GM19324 (cell line): ENCODE measurements at regions not wholly inside any gene's neighbourhood (a gene's known extent, or its start where the extent isn't known, plus 50 kb on each side); places are given as distances from the start of the nearest gene placed in this dataset.
"Not testable (repeated sequence)": the region's sequence is repeated elsewhere in the genome, so short reads cannot be mapped to it uniquely, and the experiment has no call there.

Experiments used
- ATAC-seq: cut with Tn5 transposase; IDR thresholded peaks from one replicate; pipeline ENCODE4 v1.9.1; 2021; ENCODE audit warnings: mild to moderate bottlenecking, moderate library complexity; ENCODE audit not compliant: unreplicated experiment, low FRiP score

DNA sequence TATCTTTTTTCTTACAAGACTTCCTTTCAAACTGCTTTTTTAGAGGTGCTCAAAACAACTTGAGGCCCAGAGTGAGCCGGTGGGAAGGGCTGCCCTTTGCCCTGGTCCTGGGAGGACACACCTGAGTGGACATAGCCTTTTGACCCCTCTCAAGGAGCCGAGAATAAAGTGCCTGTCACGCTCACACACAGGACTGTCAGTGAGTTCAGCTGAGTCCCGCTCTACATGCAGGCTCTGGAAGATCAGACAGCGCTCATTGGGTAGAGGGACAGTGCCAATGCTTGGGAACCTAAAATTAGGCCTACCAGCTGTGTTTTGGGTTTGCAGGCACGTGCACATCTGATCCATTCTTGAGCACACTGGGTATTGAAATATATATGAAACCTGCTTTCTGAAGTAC lies 387.8 kb downstream of the CD83 start:
- ATAC-seq: no peak

DNA sequence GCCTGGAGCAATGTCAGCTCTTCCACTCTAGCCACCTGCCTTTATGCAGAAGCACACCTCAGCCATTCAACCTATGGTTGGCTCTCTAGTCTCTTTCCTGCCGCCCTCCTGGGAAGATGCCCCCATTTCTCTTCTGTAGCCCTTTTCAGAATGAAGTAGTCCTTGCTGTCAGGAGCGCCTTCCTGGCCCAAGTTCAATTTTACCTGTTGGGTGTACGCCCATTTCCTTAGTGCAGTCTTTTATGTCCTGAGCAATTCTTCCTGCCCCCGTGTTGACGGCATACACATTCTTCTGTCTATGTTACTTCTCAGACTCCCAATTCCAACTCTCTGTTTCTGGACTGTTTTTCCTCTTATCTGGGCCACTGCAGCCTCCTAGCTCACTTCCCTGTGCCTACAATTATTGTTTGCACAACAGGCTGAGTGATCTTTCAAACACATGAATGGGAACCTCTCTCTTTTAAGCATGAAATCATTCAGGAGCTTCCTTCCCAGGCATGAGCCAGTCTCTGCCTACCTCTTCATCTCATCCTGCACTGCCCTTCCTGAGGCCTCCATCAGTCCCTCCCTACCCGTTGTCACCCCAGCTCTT lies 389.2 kb downstream of the CD83 start:
- ATAC-seq: no peak

DNA sequence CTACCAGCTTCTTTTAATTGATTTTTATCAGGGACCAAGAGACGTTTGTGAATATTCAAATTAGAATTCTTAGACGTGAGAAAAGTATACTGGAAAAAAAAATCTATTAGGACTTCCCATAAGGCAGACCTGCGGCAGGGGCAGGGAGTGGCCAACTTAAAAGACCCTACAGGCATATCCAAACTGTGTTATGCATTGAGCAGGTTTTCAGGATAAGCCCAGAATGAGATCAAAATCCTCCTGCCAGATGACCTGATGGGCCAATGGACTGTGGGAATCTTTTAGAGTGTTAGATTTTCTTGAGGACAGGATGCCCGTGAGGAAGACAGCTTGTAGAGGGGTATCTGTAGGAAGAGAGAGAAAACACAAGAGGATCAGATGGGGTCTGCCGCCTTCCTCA lies 391.5 kb downstream of the CD83 start:
- ATAC-seq: no peak

DNA sequence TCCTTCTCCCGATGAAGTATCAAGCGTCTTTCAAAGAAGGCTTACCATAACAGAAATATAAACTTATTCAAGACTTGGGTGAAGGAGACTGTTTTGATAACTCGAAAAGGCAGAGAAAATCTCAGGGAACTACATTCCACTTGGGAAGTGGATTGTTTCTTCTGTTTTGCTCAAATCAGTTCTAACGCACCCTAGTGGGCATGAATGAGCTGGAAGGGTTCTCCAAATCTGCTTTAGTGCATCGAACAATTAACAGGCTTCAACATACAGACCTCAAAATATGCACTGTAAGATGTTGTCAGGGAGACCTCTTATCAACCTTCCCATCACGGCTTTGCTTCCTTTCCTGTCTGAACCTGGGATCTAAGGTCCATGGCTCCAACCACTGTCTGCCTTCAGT lies 392.5 kb downstream of the CD83 start:
- ATAC-seq: no peak

DNA sequence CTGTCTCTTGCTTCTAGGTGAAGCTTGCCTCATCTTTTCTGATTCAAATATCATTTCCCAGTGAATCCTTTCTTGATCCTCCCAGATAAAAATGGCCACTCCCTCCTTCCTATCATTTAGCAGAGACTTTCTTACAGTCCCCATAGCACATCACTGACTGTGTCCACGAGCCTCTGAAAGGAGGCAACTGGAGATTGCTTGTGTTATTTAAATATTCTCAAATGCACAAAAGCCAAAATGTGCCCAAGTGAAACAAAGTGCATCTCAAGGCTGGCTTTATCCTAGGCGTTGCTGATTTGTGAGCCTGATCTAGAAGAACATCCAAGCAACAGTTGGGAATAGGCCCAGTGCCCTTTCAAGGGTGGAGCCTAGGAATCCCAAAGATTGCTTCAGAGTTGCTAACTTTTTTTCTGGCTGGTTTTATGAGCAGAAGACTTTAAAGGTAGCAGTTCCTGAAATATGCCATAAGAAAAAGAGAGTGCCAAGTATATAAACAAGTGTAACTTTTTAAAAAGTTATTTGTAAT lies 393.6 kb downstream of the CD83 start:
- no peak for ATAC-seq

DNA sequence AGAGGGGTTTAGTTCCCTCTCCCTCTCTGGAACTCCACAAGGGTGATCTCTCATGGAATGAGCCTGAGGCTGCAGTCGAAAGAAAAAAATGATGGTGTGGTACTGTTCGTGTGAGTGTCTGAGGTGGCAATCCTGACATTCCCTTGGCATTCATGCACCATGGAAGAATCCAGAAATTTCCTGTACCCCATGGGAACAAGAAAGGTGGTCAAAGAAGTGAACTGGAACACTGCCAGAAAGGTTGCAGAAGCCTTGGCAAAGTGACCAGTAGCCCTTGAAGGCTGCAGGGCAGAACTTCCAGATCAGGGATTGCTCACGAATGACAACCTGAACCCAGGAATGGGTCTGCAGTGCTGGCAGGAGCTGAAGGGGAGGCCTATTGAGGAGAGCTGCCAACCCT lies 394.7 kb downstream of the CD83 start:
- no peak for ATAC-seq

DNA sequence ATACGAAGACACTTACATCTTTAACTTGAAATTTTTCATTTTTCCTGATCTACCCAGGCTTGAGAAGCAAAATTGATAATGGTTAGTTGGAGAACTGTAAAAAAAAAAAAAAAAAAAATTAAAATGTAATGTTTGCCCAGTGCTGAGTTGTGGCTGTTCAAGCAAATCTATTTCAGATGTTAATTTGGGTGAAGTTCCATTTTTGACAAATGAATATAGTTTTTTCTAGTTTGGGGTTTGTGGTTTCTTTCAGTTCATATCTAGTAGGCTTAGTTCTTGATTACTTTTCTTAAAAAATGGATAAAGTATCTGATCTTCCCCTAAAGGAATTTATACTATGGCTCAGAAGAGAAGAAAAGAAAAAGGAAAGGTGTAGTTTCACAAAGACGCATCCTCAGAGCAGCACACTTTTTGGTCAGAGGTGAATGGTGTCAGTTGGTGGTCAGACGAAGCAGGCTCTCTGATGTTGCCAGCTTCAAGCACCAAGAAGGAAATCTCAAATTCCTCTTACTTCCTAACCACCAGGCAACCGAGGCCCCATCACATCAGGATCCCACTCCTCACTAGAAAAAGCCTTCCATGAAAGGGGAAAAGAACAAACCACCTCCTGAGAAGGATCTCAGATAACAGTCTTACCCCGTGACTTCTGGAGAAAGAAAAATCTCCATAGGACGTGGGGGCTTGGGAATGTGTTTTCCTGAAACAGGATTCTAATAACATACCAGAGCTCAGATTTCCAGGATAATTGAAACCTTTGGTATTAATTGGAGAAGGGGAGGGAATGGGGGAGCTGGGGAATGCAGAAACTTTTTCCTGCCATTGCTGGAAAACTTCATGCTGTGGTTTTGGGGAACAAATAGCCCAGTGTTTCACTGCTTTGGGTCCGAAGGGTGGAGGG lies 396.2 kb downstream of the CD83 start:
- no peak for ATAC-seq

DNA sequence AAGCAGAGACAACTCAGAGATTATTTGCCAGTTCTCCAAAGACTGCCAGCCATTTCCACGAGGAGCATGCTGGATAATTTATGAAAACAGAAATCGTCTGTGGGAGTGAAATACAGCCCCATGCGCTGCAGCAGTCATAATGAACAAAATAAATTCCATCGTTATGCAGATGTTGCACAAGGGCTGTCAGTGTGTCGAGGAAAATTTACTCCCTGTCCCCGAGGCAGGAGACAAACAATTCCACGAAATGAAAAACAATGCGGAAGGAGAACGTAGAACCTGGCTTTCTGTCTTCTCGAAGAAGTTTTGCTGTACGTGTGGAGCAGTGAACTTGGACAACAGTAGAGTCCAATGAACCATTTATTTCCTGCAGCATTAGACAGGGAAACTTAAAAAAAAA lies 399.4 kb downstream of the CD83 start:
- ATAC-seq: no peak

DNA sequence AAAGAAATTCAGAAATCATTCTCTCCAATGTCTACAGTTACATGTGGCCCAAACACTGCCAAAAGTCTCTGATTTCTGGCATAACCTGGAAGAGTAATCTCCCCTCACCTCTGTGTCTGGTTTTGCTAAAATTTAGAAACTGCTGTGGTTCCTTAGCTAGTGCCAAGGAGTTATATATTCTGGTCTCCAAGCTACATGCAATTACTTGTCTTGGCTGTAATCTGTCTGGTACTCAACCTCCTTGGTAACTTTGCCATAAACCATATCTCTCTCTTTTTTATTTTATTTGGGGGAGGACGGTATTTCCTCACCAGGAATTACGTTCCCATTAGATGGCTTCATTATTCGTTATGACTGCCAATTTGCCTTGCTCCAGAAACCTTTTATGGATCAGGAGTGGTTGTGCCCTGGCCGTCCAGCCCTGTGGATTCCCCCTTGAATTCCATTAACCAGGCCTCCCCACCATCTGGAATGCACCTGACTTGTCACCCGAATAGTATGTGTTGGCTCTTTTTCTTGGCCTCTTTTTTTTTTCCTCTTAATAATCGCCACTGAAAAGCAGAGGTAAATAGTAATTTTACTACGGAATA lies 400.0 kb downstream of the CD83 start:
- ATAC-seq: no peak

DNA sequence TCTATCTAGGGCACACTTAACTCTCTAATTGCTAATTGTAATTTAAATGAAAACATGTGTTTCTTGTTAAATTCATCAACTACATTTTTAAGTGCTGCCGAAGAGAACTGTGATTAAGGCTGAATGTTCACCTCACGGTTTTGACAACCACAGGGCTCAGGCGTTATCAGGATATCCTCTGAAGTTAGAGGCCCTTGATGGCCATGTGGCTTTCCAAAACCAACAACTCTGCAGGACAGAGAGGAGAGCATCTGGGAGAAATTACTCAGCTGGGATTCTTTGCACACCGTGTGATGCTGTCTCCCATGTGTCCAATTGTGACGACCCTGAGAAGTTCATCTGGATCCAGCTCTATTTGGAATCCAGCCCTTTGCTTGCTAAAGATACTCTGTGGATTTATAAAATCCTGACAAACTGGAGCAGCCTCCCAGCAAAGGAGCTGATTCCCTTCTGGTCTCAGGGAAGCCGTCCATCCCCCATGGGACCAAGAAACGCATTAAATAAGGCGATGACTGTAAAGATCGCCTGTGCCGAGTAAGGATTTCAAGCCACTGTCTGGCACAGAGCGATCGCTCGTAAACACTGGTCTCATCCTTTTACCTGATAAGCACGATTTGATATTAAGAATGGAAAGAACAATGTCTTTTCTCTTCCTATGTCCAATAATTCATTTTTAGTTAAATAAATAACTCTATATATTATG lies 401.1 kb downstream of the CD83 start:
- no peak for ATAC-seq

DNA sequence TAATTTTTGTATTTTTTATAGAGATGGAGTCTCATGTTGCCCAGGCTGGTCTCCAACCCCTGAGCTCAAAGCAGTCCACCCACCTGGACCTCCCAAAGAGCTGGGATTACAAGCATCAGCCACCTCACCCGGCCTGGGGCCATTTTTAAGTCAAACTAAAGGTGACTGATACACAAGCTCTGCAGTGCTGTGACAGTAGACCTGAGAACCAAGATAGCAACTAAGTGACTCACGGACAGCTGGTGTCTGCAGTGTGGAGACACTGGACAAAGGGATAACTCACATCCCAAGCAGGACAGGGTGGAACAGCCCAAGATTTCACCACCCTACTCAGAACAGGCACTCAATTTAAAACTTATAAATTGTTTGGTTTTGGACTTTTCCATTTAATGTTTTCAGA lies 402.5 kb downstream of the CD83 start:
- no peak for ATAC-seq

DNA sequence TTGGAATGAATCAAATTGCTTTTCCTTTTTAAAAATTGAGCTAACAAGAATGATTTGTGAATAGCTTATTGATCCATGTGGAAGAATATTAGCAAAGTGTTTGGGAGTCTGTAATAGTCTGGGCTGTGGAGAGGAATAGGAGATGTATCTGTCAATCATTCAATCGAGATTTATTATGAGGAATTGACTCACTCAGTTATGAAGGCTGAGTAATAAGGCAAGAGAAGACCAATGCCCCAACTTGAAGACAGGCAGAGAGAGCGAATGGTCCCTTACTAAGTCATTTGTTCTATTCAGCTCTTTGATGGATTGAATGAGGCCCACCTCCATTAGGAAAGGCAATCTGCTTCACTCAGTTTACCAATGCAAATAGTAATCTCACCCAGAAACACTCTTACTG lies 403.0 kb downstream of the CD83 start:
- ATAC-seq: no peak

DNA sequence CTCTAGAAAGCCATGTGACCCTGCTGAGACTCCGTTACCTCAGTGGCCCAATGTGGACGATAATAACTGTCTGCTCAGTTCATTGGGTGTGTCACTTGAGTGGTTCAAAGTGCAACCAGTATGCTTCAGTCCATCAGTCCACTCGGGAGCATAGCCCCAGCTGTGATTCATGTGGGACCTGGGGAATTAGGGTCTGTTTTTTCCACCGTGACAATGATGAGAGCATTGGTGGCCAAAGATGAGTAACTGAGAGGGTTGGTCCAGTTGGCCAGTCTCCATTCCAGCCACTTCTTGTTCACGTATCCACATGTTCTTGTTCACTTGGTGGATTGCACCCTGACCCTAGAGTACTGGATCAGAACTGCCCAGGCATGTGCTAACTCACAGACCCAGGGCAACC lies 403.6 kb downstream of the CD83 start:
- ATAC-seq: no peak

DNA sequence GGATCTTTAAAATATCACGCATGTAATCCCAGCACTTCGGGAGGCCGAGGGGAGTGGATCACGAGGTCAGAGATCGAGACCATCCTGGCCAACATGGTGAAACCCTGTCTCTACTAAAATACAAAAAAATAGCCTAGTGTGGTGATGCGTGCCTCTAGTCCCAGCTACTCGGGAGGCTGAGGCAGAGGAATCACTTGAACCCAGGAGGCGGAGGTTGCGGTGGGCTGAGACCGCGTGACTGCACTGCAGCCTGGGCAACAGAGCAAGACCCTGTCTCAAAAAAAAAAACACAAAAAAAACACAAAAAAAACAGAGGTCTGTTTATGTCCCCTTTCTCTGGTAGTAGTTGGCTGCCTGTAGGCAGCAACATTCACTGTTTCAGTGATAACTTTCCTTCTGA lies 404.3 kb downstream of the CD83 start:
- not testable (repeated sequence) for ATAC-seq

DNA sequence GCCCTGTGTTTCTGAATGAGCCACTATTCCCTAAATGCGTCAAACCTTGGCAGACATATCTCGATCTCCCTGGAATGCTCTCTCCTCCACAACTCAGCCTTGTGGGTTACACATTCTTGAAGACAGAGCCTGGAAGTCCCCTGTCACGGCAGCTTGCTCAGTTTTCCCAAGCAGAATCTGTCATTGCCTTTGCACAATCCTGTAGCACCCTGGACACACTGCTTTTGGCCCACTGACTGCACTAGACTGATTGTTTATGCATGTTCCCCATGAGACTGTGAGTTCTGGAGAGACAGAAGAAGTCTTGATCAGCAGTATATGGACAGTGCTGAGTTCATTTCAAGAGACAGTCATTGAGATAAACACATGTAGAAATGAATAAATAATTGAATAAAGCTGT lies 406.7 kb downstream of the CD83 start:
- no peak for ATAC-seq

DNA sequence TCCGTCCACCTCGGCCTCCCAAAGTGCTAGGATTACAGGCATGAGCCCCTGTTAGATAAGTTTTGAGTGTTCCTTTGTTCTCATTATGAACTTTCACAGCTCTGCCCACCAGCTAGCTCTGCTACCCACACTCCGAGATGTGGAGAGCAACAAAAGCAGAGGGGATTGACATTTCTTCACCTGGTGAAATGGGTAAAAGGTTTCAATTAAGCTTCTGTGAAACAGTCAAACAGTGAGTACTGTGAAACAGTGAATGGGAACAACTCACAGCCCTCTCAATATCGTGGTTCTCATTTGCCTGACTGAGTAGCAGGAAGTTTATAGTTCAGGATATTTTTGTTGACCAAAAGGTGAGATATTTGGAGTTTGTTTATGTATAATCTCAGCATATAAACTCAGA lies 412.8 kb downstream of the CD83 start:
- ATAC-seq: no peak

DNA sequence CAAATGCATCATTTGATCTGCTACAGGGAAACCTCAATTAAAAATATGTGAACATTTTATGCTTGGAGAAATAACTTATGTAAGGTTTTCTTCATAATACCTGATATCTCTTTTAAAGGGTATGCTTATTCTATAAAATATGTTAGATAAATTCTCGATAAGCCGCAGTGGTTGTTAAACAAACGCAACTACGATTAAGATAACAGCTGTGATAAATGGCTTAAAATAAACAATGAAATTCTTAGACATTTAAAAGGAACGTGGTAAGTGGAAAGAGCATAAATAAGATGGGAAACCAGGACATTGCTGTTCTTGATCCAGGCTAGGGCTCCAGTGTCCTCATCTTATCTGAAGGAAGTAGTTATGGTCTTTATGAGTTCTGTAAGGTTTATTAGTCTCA lies 415.9 kb downstream of the CD83 start:
- no peak for ATAC-seq

DNA sequence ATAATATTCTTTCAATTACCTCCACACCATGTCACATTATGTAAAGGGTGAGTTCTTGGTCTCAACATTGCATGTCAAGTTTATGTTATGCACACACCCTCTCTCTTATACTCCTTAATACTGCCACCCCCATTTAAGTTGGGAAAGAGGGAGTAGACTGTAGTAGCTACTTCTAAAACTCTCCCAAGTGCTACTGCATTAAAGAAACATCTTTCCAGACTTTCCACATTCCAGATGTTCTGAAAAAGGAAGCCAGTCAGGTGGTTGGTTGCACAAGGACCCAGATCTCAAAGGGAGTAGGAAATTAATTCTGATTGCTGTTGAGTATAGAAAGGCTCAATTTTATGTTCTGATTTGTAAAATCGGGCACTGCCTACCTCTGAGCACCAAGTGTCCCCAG lies 419.5 kb downstream of the CD83 start:
- no peak for ATAC-seq

DNA sequence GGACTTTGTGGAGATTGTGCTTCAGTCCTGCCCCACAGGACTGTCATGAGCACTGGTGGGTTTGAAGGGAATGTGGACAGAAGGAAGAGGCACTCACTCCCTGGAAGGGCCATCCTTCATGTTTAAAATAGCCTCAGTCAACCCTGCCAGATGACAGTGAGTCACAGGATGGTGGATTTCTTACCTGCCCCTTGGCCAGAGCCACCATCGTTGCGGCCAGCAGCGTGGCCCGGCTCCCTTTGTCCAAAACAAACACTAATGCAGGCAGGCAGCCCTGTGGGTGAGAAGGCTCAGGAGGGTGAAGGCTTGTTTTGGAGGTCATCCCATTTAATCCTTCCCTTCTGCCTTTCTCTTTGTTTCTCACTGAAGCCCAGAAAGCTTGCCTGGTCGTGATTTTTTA lies 422.7 kb downstream of the CD83 start:
- ATAC-seq: no peak

DNA sequence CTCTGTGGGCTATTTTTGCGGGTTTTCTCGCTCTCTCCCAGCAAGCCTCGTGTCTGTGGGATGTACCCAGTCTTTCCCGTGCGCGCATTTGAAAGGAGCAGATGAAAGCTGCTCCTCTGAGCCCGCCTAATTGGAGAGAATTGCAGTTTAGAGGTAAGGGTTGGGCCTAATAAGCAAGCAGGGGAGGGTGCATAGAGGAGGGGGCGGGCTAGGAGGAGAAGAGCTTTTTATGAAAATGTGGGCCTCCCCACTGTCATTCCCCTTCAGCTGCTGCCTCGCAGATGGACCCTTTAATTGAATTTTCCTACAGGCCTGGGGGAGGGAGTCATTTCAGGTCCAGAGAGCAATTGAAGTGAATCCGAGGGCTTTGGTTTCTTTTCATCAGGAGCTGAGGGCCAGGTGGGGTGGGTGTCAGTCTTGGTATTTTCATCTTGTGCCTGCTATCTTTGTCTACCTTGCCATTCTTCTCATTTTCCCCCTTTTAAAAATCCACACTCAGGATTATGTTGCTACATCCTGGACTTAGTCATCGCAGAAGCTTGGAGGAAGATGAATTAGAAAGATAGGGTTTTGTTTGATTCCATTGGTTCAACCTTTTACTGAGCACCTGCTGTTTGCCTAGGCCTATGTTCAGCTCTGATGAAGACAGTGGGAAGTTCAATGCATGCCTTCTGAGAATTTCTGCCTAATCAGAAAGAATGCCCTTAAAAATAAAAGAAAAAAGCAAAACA lies 423.4 kb downstream of the CD83 start:
- ATAC-seq: no peak
